ENCODE measurements at regions not wholly inside any gene's neighbourhood (a gene's known extent, or its start where the extent isn't known, plus 50 kb on each side); places are given as distances from the start of the nearest gene placed in this dataset.
A peak's percentile ranks its signal among the peaks of the same experiment; 100 is the strongest.

- no peak for TF ChIP-seq CTCF (conservative IDR thresholded peaks at IDR 0.05)
Measured at GRCh38 chr11:90844041-90844440, 621.2 kb upstream of the CHORDC1 start.

GRCh38 chr11:90842681-90843080, 619.8 kb upstream of the CHORDC1 start:
- Mint-ChIP-seq H3K4me3 (no peak overlapping the region), H3K36me3 (no peaks in the 10 kb centered on the region), H3K27ac (no peak overlapping the region), H3K4me1 (ENCODE audit: unreplicated experiment) (no peaks in the 10 kb centered on the region), H3K9me3 (no peaks in the 10 kb centered on the region), H3K27me3 (no peaks in the 10 kb centered on the region)
- TF ChIP-seq CTCF (conservative IDR thresholded peaks at IDR 0.05) = no peak
- no peak for DNase-seq (ENCODE audit: extremely low spot score, unreplicated experiment)

More at GRCh38 chr11:90844041-90844440, 621.2 kb upstream of the CHORDC1 start:
- Mint-ChIP-seq H3K4me1 (ENCODE audit: unreplicated experiment) (no peaks in the 10 kb centered on the region), H3K27me3 (no peaks in the 10 kb centered on the region), H3K4me3 (no peak overlapping the region), H3K36me3 (no peaks in the 10 kb centered on the region), H3K27ac (no peak overlapping the region), H3K9me3 (no peaks in the 10 kb centered on the region)
- DNase-seq (ENCODE audit: extremely low spot score, unreplicated experiment) = no peak

GRCh38 chr11:90840071-90840470, 617.2 kb upstream of the CHORDC1 start:
- no peak for DNase-seq (ENCODE audit: extremely low spot score, unreplicated experiment)
- H3K9me3 Mint-ChIP-seq = no peaks in the 10 kb centered on the region
- H3K4me1 Mint-ChIP-seq (ENCODE audit: unreplicated experiment) = no peaks in the 10 kb centered on the region
- TF ChIP-seq CTCF (conservative IDR thresholded peaks at IDR 0.05) = no peak
- H3K27ac Mint-ChIP-seq = no peak overlapping the region
- no peaks in the 10 kb centered on the region for H3K36me3 Mint-ChIP-seq
- H3K4me3 Mint-ChIP-seq = no peak overlapping the region
- H3K27me3 Mint-ChIP-seq = no peaks in the 10 kb centered on the region

- TF ChIP-seq CTCF (conservative IDR thresholded peaks at IDR 0.05) = no peak
- Mint-ChIP-seq H3K27ac (no peak overlapping the region), H3K9me3 (peaks cover 3% of the 10 kb centered on the region), H3K36me3 (no peaks in the 10 kb centered on the region), H3K4me3 (no peak overlapping the region), H3K27me3 (no peaks in the 10 kb centered on the region), H3K4me1 (ENCODE audit: unreplicated experiment) (no peaks in the 10 kb centered on the region)
- no peak for DNase-seq (ENCODE audit: extremely low spot score, unreplicated experiment)
Measured at GRCh38 chr11:90836031-90836430, 613.2 kb upstream of the CHORDC1 start.

GRCh38 chr11:90823446-90823845, 600.6 kb upstream of the CHORDC1 start:
- Mint-ChIP-seq H3K4me3 (peak overlapping the region; percentile 48), H3K9me3 (no peaks in the 10 kb centered on the region), H3K27me3 (no peaks in the 10 kb centered on the region), H3K27ac (peak overlapping the region; percentile 77), H3K36me3 (no peaks in the 10 kb centered on the region), H3K4me1 (ENCODE audit: unreplicated experiment) (no peaks in the 10 kb centered on the region)
- no peak for DNase-seq (ENCODE audit: extremely low spot score, unreplicated experiment)
- TF ChIP-seq CTCF (conservative IDR thresholded peaks at IDR 0.05) = no peak

- no peaks in the 10 kb centered on the region for H3K36me3 Mint-ChIP-seq
- no peaks in the 10 kb centered on the region for H3K9me3 Mint-ChIP-seq
- no peaks in the 10 kb centered on the region for H3K4me1 Mint-ChIP-seq (ENCODE audit: unreplicated experiment)
- TF ChIP-seq CTCF (conservative IDR thresholded peaks at IDR 0.05) = no peak
- H3K4me3 Mint-ChIP-seq = no peak overlapping the region
- H3K27me3 Mint-ChIP-seq = no peaks in the 10 kb centered on the region
- DNase-seq (ENCODE audit: extremely low spot score, unreplicated experiment) = no peak
- no peak overlapping the region for H3K27ac Mint-ChIP-seq
Measured at GRCh38 chr11:90822996-90823395, 600.1 kb upstream of the CHORDC1 start.

Measured in type B pancreatic cell (in vitro differentiated cells).